GM12878 (cell line): ENCODE measurements at regions not wholly inside any gene's neighbourhood (a gene's known extent, or its start where the extent isn't known, plus 50 kb on each side); places are given as distances from the start of the nearest gene placed in this dataset.

Source experiments
- ATAC-seq: fragments of 200-7000 bp; cut with Tn5 transposase; 3 replicates; pipeline ENCODE4 v1.9.1; 2020; ENCODE audit warnings: mild to moderate bottlenecking, moderate library complexity
- BruUV-seq: library from RNA; stranded (reverse); fragments of 400-500 nt; replicated peaks from 2 replicates; lab custom pipeline; 2021; lab: Mats Ljungman, UMichigan
- CTCF ChIA-PET: fragments of 300-600 bp; sonication (Branson Sonifier 250); formaldehyde crosslinking; extraction: SDS; loops from one replicate; lab custom pipeline; 2021; ENCODE audit warnings: inconsistent platforms; lab: Yijun Ruan, JAX
- POLR2A ChIA-PET: fragments of 350-600 bp; formaldehyde crosslinking; extraction: SDS; loops from one replicate; lab custom pipeline; 2021; ENCODE audit warnings: inconsistent platforms; lab: Charles Lee
- RAD21 ChIA-PET: fragments of 300-600 bp; sonication (Branson Sonifier 250); formaldehyde crosslinking; loops from one replicate; lab custom pipeline; 2023; ENCODE audit warnings: antibody characterized with exemption; ENCODE audit not compliant: unreplicated experiment; lab: Charles Lee
- SMC1A ChIA-PET: fragments of 300-600 bp; sonication (Branson Sonifier 250); formaldehyde crosslinking; loops from one replicate; lab custom pipeline; 2023; ENCODE audit not compliant: unreplicated experiment, uncharacterized antibody; lab: Charles Lee
- DNase-seq: peaks from one replicate; pipeline ENCODE4 v3.0.0-alpha.2; 2011; ENCODE audit warnings: low read depth, low spot score
- FAIRE-seq: peaks from 3 replicates; lab custom pipeline; 2011; peaks lifted over from hg19 to GRCh38; lab: Jason Lieb, UNC
- H2AFZ ChIP-seq: 2 replicates; pipeline ENCODE4 v1.6.0; 2011; ENCODE audit warnings: low read depth, low read length, control low read depth; ENCODE audit not compliant: control insufficient read depth
- H3K27ac ChIP-seq: 2 replicates; pipeline ENCODE4 v1.5.1; 2011; ENCODE audit warnings: control low read depth; ENCODE audit not compliant: control insufficient read depth, insufficient read depth
- H3K27me3 ChIP-seq, 2 experiments: replicated peaks in 1 of 2; 2 replicates each; pipeline versions ENCODE4 v1.6.0 to v1.6.1; 2011; ENCODE audit warnings: low read length in 1 of 2; ENCODE audit not compliant: control insufficient read depth in 2 of 2, insufficient read depth in 2 of 2
- H3K36me3 ChIP-seq, 2 experiments: 2 replicates each; pipeline ENCODE4 v1.5.1; 2011; ENCODE audit warnings: low read length in 1 of 2; ENCODE audit not compliant: control insufficient read depth in 2 of 2, insufficient read depth in 2 of 2
- H3K4me1 ChIP-seq: 2 replicates; pipeline ENCODE4 v1.6.1; 2011; ENCODE audit warnings: mild to moderate bottlenecking, low read length, moderate library complexity, mixed read lengths; ENCODE audit not compliant: control insufficient read depth, insufficient read depth
- H3K4me2 ChIP-seq: 2 replicates; pipeline ENCODE4 v1.6.0; 2011; ENCODE audit warnings: control low read depth; ENCODE audit not compliant: control insufficient read depth, insufficient read depth
- H3K4me3 ChIP-seq: fragments of 200-600 bp; sonication (generic); 2 replicates; pipeline ENCODE4 v1.5.1; 2016
- H3K79me2 ChIP-seq: 2 replicates; pipeline ENCODE4 v1.6.0; 2011; ENCODE audit warnings: low read length; ENCODE audit not compliant: control insufficient read depth, insufficient read depth
- H3K9ac ChIP-seq: 2 replicates; pipeline ENCODE4 v1.8.0; 2011; ENCODE audit warnings: low read length, control low read depth, mixed read lengths; ENCODE audit not compliant: control insufficient read depth, insufficient read depth
- H3K9me3 ChIP-seq: replicated peaks from 3 replicates; pipeline ENCODE4 v1.5.1; 2011; ENCODE audit warnings: mild to moderate bottlenecking, low read length; ENCODE audit not compliant: control insufficient read depth, insufficient read depth
- H4K20me1 ChIP-seq: 2 replicates; pipeline ENCODE4 v1.6.0; 2011; ENCODE audit not compliant: control insufficient read depth, insufficient read depth
- CREB1 ChIP-seq: IDR thresholded peaks from 2 replicates; pipeline ENCODE4 v1.6.1; 2012; ENCODE audit warnings: low read depth, mild to moderate bottlenecking, inconsistent platforms
- TCF12 ChIP-seq: IDR thresholded peaks from 2 replicates; pipeline ENCODE4 v1.6.1; 2011; ENCODE audit warnings: low read depth, mild to moderate bottlenecking, low read length
- WGBS: methylation state at CpG from one replicate; pipeline ENCODE4 v1.1.6; 2016; ENCODE audit warnings: low lambda C conversion rate; ENCODE audit not compliant: insufficient replicate concordance, insufficient coverage; ENCODE audit errors: missing lambda C conversion rate; 5-methylcytosine and 5-hydroxymethylcytosine counted together
- in situ Hi-C: fragments of 300-500 bp; cut with MboI; formaldehyde crosslinking; loops from 9 replicates; pipeline ENCODE4 v1.14.3; 2018; ENCODE audit warnings: mixed read lengths
- intact Hi-C: fragments of 100-400 bp; cut with micrococcal nuclease; formaldehyde crosslinking; loops from one replicate; pipeline ENCODE4 v1.14.2; 2022; ENCODE audit not compliant: unreplicated experiment

DNA sequence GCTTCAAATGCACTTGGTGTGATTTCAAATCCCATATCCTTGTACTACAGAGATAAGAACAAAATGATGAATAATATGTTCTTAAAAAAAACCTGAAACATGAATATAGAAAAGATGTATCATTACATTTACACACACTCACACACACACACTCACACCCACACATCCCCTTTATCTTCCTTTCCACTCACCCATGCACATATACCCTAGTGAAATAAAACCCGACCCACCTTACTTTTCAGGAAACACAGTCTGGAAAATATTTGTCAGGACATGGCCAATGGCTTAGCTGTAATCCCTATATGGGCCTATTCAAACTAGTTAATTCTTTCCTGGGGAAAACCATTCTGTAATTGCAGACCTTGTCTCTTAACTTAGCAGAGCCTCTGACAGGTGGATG lies 60.8 kb upstream of the EDN1 start:
- in situ Hi-C loops: no loop called here
- no peak for FAIRE-seq
- no peak for TF ChIP-seq CREB1
- TF ChIP-seq, all 136 proteins: peak for 0
- ChIA-PET RAD21 (interaction anchor here (1.2 kb wide), 1 partner anchor 517 kb away, joined by 3 read pairs; no protein-coding TSS in a partner anchor), CTCF (interaction anchor here (0.6 to 1.8 kb wide), 5 partner anchors 9 to 546 kb away, joined by 3 to 5 read pairs (median 3); no protein-coding TSS in a partner anchor), POLR2A (no interaction called here), SMC1A (interaction anchor here (0.8 to 1.3 kb wide), 4 partner anchors 8 to 215 kb away, joined by 3 read pairs; partner anchors contain the start of gene EDN1)
- ATAC-seq (no peak), DNase-seq (no peak)
- H3K4me2 ChIP-seq: no peak overlapping the region
- intact Hi-C loops: no loop called here
- H3K27ac ChIP-seq: no peak overlapping the region
- no peak overlapping the region for H3K4me3 ChIP-seq
- no peaks in the 10 kb centered on the region for H3K36me3 ChIP-seq
- no peaks in the 10 kb centered on the region for H3K79me2 ChIP-seq
- peaks cover 18% of the 10 kb centered on the region for H3K4me1 ChIP-seq
- H3K9me3 ChIP-seq: no peaks in the 10 kb centered on the region
- 32% methylated on average over 1 of the region's 1 CpG for WGBS
- H4K20me1 ChIP-seq: no peaks in the 10 kb centered on the region
- H3K9ac ChIP-seq: no peak overlapping the region
- no TSS peak for BruUV-seq
- no peak overlapping the region for H2AFZ ChIP-seq
- H3K27me3 ChIP-seq: no peaks in the 10 kb centered on the region

DNA sequence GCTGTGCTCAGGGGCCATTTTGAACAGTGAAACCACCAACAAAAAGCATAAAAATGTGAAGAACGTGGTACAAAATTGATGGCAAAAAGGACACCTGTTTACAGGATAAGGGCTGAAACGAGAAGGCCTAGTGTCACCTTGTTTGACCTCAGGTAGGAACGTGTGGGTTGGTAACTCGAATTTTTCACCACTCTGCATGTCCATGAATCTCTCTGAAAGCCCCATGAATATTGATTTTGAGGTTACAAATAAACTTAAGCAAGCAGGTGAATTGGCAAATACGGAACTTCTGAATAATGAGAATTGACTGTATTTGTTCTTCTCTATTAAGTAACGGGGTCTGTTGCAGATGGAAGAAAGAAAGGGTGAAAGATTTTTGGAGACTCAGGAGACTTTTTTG lies 59.6 kb upstream of the EDN1 start:
- Histone ChIP-seq H2AFZ (no peak overlapping the region), H3K27ac (no peak overlapping the region), H3K36me3 (no peaks in the 10 kb centered on the region), H3K27me3 (no peaks in the 10 kb centered on the region), H3K9me3 (no peaks in the 10 kb centered on the region), H3K4me1 (peaks cover 22% of the 10 kb centered on the region), H3K4me2 (no peak overlapping the region), H3K9ac (no peak overlapping the region), H3K4me3 (no peak overlapping the region), H4K20me1 (no peaks in the 10 kb centered on the region), H3K79me2 (no peaks in the 10 kb centered on the region)
- no peak for TF ChIP-seq TCF12
- 74% methylated on average over 6 of the region's 6 CpGs for WGBS
- ATAC-seq (no peak), DNase-seq (no peak), FAIRE-seq (no peak)
- intact Hi-C loops (loop anchor here (10.0 kb wide), 2 partner anchors 216 to 646 kb away; partner anchors contain the start of gene HIVEP1), in situ Hi-C loops (no loop called here)
- POLR2A ChIA-PET: no interaction called here
- SMC1A ChIA-PET: interaction anchor here (0.7 to 1.3 kb wide), 3 partner anchors 9 to 217 kb away, joined by 3 read pairs; no protein-coding TSS in a partner anchor
- no TSS peak for BruUV-seq
- CTCF ChIA-PET: interaction anchor here (1.6 kb wide), 1 partner anchor 8 kb away, joined by 3 read pairs; no protein-coding TSS in a partner anchor
- RAD21 ChIA-PET: no interaction called here
